HEK293T (cell line): ENCODE measurements at regions not wholly inside any gene's neighbourhood (a gene's known extent, or its start where the extent isn't known, plus 50 kb on each side); places are given as distances from the start of the nearest gene placed in this dataset.

Experiments used
- BHLHE40 ChIP-seq: fragments of 450-650 bp; IDR thresholded peaks from 2 replicates; pipeline ENCODE4 v1.6.1; 2016; ENCODE audit warnings: mild to moderate bottlenecking, moderate library complexity, borderline replicate concordance
- FOXA1 ChIP-seq: fragments of 450-650 bp; IDR thresholded peaks from 2 replicates; pipeline ENCODE4 v1.6.1; 2016; ENCODE audit warnings: mild to moderate bottlenecking
- FOXK2 ChIP-seq: fragments of 450-650 bp; IDR thresholded peaks from 2 replicates; pipeline ENCODE4 v1.6.1; 2016; ENCODE audit warnings: mild to moderate bottlenecking
- FOXM1 ChIP-seq: fragments of 450-650 bp; IDR thresholded peaks from 2 replicates; pipeline ENCODE4 v1.6.1; 2017; ENCODE audit warnings: mild to moderate bottlenecking, borderline replicate concordance
- L3MBTL2 ChIP-seq: fragments of 450-650 bp; conservative IDR thresholded peaks from 2 replicates; pipeline ENCODE4 v1.6.1; 2016; ENCODE audit warnings: mild to moderate bottlenecking
- LEF1 ChIP-seq: fragments of 450-650 bp; IDR thresholded peaks from 2 replicates; pipeline ENCODE4 v1.6.1; 2017; ENCODE audit warnings: mild to moderate bottlenecking, borderline replicate concordance
- NFRKB ChIP-seq: fragments of 450-650 bp; IDR thresholded peaks from 2 replicates; pipeline ENCODE4 v1.6.1; 2016; ENCODE audit warnings: mild to moderate bottlenecking, moderate library complexity
- PKNOX1 ChIP-seq: fragments of 450-650 bp; IDR thresholded peaks from 2 replicates; pipeline ENCODE4 v1.6.1; 2016
- SP1 ChIP-seq: fragments of 450-650 bp; IDR thresholded peaks from 2 replicates; pipeline ENCODE4 v1.6.1; 2017
- SUZ12 ChIP-seq: fragments of 450-650 bp; IDR thresholded peaks from 2 replicates; pipeline ENCODE4 v1.6.1; 2016; ENCODE audit warnings: mild to moderate bottlenecking
- TARDBP ChIP-seq: fragments of 450-650 bp; IDR thresholded peaks from 2 replicates; pipeline ENCODE4 v1.6.1; 2016

DNA sequence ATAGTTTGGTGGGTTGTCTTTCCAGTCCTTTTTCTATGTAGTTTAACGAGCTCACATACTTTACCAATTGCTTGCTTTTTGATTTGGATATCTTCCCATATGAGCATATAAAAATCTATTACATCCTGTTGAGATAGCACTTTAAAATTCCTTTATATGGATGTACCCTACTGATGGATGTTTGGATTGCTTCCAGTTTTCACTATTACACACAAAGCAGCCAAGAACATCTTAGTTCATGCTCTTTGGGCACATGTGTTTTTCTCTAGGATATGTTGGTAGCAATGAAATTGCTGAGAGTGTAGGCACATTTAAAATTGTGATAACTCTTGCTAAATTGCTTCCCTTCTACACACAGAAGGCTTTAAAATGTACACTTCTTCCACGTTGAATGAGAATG is 56.1 kb upstream of the NTRK2 start:
- TF ChIP-seq SP1, result no peak
- no peak for TF ChIP-seq TARDBP
- no peak for TF ChIP-seq FOXM1
- TF ChIP-seq LEF1, result no peak
- no peak for TF ChIP-seq BHLHE40
- TF ChIP-seq NFRKB, result no peak
- TF ChIP-seq FOXK2, result no peak
- no peak for TF ChIP-seq L3MBTL2
- TF ChIP-seq FOXA1, result no peak
- TF ChIP-seq SUZ12, result no peak
- no peak for TF ChIP-seq PKNOX1
